ENCODE measurements at regions not wholly inside any gene's neighbourhood (a gene's known extent, or its start where the extent isn't known, plus 50 kb on each side); places are given as distances from the start of the nearest gene placed in this dataset.

DNA sequence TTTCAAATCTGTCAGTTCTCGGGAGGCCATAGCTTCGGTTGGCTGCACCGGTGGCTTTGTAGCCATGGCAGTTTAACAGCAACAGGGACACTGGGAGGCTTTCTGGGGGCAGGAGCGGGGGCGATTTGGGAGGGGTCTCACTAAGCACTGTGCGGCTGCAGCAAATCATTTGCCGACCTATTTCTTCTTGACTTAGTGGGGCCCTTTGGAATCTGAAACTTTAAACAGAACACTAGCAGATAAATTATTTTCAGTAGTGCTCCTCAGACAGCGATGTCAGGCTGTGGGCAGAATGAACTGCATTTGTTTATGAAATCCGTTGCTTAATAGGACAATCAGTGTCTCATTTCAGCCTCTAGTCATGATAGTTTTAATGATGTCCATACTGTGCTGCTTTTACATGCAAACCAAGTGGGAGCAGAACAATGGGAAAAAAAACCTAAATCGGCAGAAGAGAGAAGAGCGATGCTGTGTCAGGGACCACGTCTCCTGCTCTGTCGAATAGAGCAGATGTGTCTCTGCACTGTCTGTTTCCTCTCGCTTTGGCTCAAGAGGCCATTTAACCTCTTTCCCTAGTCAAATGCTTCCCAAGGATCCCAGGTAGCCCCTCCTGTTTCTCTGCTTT lies 211.9 kb downstream of the OLFM4 start:
- DNase-seq (ENCODE audit: low read depth in 1 of 2, low spot score in 2 of 2): no peak
- FAIRE-seq: no peak
- Histone ChIP-seq H2BK15ac (ENCODE audit: low read length) (no peak overlapping the region), H4K91ac (replicated peaks; ENCODE audit: insufficient read length, low read length) (no peak overlapping the region), H2BK120ac (replicated peaks; ENCODE audit: low read depth, low read length) (no peak overlapping the region), H4K8ac (ENCODE audit: extremely low read depth, insufficient read depth, low read length) (no peak overlapping the region), H4K20me1 (replicated peaks in 1 of 2; ENCODE audit: control insufficient read depth in 1 of 2, insufficient read depth in 2 of 2, low read length in 2 of 2) (no peaks in the 10 kb centered on the region), H2AFZ (ENCODE audit: low read length) (no peak overlapping the region), H2BK5ac (ENCODE audit: low read depth, low read length) (no peak overlapping the region), H3K18ac (ENCODE audit: extremely low read depth, low read length) (no peak overlapping the region), H3K23me2 (ENCODE audit: low read depth, low read length) (no peaks in the 10 kb centered on the region), H3K4me3 (ENCODE audit: extremely low read depth in 1 of 4, insufficient read depth in 2 of 4, low read depth in 3 of 4, low read length in 4 of 4) (no peak overlapping the region), H3K79me1 (ENCODE audit: low read depth, low read length) (no peaks in the 10 kb centered on the region), H3K9ac (replicated peaks in 1 of 4; ENCODE audit: extremely low read depth in 1 of 4, low read depth in 3 of 4, low read length in 3 of 4) (no peak overlapping the region), H3K36me3 (ENCODE audit: control insufficient read depth in 2 of 4, insufficient read depth in 4 of 4, low read length in 3 of 4) (no peaks in the 10 kb centered on the region), H3K4me1 (replicated peaks in 1 of 4; ENCODE audit: control insufficient read depth in 3 of 4, insufficient read depth in 4 of 4, low read length in 3 of 4) (peaks cover 0 to 8% (median 0%) of the 10 kb centered on the region in 4 experiments; a peak in 3 of 7 replicates), H3K79me2 (ENCODE audit: control insufficient read depth in 1 of 2, insufficient read depth in 2 of 2, low read length in 2 of 2) (no peaks in the 10 kb centered on the region), H2BK12ac (ENCODE audit: low read depth, low read length) (no peak overlapping the region), H3K14ac (ENCODE audit: insufficient read length) (no peak overlapping the region), H3K56ac (replicated peaks; ENCODE audit: insufficient read length, low read depth, low read length) (no peak overlapping the region), H3K4ac (replicated peaks; ENCODE audit: insufficient read length, low read depth, low read length) (no peak overlapping the region), H3K9me3 (ENCODE audit: insufficient read depth in 2 of 2, low read depth in 1 of 2, low read length in 1 of 2) (no peaks in the 10 kb centered on the region), H3K23ac (ENCODE audit: insufficient read length) (no peak overlapping the region), H4K5ac (ENCODE audit: insufficient read length, low read depth, low read length) (no peak overlapping the region), H3K27me3 (replicated peaks in 1 of 4; ENCODE audit: control insufficient read depth in 3 of 4, extremely low read depth in 1 of 4, insufficient read depth in 3 of 4, low read length in 3 of 4) (peaks cover 0 to 1% (median 0%) of the 10 kb centered on the region in 4 experiments; a peak in 1 of 7 replicates), H3K4me2 (ENCODE audit: insufficient read depth in 1 of 2, low read depth in 2 of 2, low read length in 2 of 2) (no peak overlapping the region), H2BK20ac (ENCODE audit: low read length) (no peak overlapping the region), H2AK5ac (ENCODE audit: low read depth, low read length) (no peak overlapping the region), H3K27ac (ENCODE audit: low read depth, low read length) (no peak overlapping the region)
- ChIA-PET POLR2A (ENCODE audit: partially characterized antibody) (no interaction called here), CTCF (ENCODE audit: partially characterized antibody) (interaction anchor here (1.4 to 2.8 kb wide), 3 partner anchors 11 to 33 kb away, joined by 3 to 11 read pairs (median 4); no protein-coding TSS in a partner anchor)
- TF ChIP-seq HDAC6 (IDR thresholded peaks at IDR 0.05; ENCODE audit: low read depth, low read length): no peak
- TF ChIP-seq TBP (IDR thresholded peaks at IDR 0.05; ENCODE audit: low read depth, low read length): no peak
- TF ChIP-seq, protein P1, sequence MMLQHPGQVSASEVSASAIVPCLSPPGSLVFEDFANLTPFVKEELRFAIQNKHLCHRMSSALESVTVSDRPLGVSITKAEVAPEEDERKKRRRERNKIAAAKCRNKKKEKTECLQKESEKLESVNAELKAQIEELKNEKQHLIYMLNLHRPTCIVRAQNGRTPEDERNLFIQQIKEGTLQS (IDR thresholded peaks at IDR 0.05; ENCODE audit: insufficient read depth, low read depth, low read length): no peak
- no peak for TF ChIP-seq KDM1A (IDR thresholded peaks at IDR 0.05; ENCODE audit: borderline replicate concordance, low read length)
- TF ChIP-seq TAF7 (optimal IDR thresholded peaks at IDR 0.05; ENCODE audit: borderline replicate concordance, low read depth, low read length): no peak
- TF ChIP-seq SP4 (IDR thresholded peaks at IDR 0.05; ENCODE audit: low read length): no peak
- TF ChIP-seq BCL11A (IDR thresholded peaks at IDR 0.05; ENCODE audit: low read depth in 2 of 2, low read length in 2 of 2): no peak
- TF ChIP-seq RAD21 (IDR thresholded peaks at IDR 0.05 in 1 of 2, conservative IDR thresholded peaks at IDR 0.05 in 1 of 2; ENCODE audit: low read depth in 2 of 2, low read length in 2 of 2): no peak
- no peak for TF ChIP-seq SUZ12 (IDR thresholded peaks at IDR 0.05; ENCODE audit: low read length)
- TF ChIP-seq JUN (IDR thresholded peaks at IDR 0.05; ENCODE audit: low read depth, low read length): no peak
- TF ChIP-seq POLR2A (IDR thresholded peaks at IDR 0.05; ENCODE audit: control extremely low read depth in 1 of 2, low read depth in 2 of 2, low read length in 2 of 2): no peak
- no peak for TF ChIP-seq SAP30 (IDR thresholded peaks at IDR 0.05; ENCODE audit: insufficient read depth, insufficient replicate concordance, low read length)
- TF ChIP-seq TCF12 (IDR thresholded peaks at IDR 0.05; ENCODE audit: low read depth, low read length): no peak
- 82% methylated on average over 14 of the region's 14 CpGs; no CpG with 5 or more reads in 1 of the 2 experiments for WGBS, 2 experiments (ENCODE audit: extremely low coverage in 1 of 2, insufficient coverage in 1 of 2, insufficient read length in 1 of 2, insufficient replicate concordance in 2 of 2, low coverage in 1 of 2, low lambda C conversion rate in 2 of 2, missing lambda C conversion rate in 1 of 2)
